Embryonic facial prominence (tissue), 1 donor: ENCODE measurements at regions not wholly inside any gene's neighbourhood (a gene's known extent, or its start where the extent isn't known, plus 50 kb on each side); places are given as distances from the start of the nearest gene placed in this dataset.

Experiments used
- DNase-seq: peaks from one replicate; pipeline ENCODE4 v3.0.0-alpha.2; 2016; ENCODE audit errors: extremely low spot score

GRCh38 chr22:27681037-27681436 is 120.5 kb downstream of the MN1 start:
- DNase-seq, result no peak

DNA sequence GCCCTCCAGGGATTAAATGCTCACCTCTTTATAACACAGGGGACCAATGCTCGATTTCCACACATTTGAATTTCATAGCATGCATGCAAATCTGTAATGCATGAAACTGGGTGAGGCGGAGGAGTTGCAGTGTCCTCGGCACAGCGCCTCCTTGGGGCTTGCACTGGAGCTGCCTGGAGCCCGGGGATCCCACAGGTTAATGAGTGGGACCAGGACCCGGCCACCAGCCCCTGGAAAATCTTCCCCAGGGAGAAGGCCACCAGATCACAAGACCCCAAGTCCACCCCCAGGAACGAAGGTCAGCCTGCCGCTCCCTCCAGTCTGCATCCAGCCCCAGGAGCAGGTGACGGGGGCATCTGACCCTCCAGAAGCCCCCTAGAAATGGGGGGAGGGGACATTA is 119.1 kb downstream of the MN1 start:
- no peak for DNase-seq

GRCh38 chr22:27684901-27685300 is 116.7 kb downstream of the MN1 start:
- no peak for DNase-seq

GRCh38 chr22:27685515-27685914 is 116.0 kb downstream of the MN1 start:
- DNase-seq, result no peak

- DNase-seq, result no peak
These were observed 115.6 kb downstream of the MN1 start for GRCh38 chr22:27685970-27686369.

- no peak for DNase-seq
These were observed 115.0 kb downstream of the MN1 start for GRCh38 chr22:27686534-27686933.

- no peak for DNase-seq
These were observed 113.5 kb downstream of the MN1 start for GRCh38 chr22:27687984-27688545.

DNA sequence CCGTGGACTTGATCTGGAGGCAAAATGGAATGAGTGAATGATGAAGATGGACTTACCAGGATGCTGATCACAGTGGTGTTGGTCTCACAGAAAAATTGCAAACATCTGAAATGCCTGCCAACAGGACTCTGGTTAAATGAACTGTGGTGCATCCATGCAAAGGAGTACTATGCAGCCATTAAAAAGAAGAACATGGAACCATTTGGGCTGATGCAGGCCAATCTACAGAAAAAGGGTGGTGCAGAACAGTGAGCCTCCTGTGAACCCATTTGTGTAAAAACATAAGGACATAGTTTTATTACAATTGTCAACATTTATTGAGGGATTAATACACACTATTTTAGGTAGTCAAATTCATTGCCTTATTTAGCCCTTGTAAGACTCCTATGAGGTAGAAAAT is 111.9 kb downstream of the MN1 start:
- no peak for DNase-seq

DNA sequence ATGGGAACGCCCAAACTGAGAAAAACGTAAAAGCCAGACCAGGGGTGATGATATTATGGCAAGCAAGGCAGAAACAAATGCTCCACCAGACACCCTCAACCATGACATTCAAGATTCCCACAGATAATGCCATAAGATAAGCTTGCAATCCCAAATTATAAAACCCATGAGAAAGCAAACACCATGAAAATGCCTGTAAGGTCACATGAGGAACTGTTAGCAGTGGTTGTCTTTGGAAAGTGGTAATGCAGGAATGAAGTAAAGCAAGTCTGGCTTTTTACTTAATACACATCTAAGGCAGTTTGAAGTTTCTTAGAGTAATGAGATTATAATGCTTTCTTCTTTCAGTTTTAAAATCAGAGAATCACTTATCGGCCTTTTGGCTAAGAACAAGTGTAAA is 111.0 kb downstream of the MN1 start:
- DNase-seq, result no peak

DNA sequence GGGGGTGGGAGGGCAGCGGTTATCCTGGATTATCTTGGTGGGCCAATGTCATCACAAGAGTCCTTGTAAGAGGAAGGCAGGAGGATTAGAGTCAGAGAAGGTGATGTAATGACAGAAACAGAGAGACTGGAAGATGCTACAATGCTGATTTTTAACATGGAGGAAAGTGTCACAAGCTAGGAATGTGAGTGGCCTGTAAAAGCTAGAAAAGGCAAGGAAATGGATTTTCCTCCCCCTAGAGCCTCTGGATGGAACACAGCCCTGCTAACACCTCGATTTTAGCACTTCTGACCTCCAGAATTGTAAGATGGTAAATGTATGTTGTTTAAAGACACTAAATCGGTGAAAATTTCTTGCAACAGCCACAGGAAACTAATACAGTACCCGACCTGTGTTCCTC is 109.3 kb downstream of the MN1 start:
- no peak for DNase-seq

GRCh38 chr22:27695925-27696324 is 105.6 kb downstream of the MN1 start:
- DNase-seq, result no peak

DNA sequence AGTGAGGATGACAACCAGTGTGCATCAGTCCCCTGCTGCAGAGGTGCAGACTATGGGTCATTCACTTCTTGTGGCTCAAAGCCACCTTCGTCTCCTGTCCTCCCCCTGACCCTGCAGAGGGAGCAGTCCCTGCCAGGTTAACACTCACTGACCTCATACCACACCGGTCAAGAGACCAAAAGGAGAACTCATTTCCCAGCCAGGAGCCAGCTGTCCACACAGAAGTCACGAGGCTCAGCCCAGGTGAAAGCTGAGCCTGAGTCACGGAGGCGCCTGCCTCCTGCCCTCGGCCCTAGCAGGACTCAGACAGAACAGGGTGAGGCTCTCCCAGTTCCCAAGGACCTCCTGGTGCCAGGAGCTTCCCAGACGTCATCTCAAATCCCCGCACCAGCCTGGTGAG is 103.7 kb downstream of the MN1 start:
- no peak for DNase-seq
